GM12878 (cell line): ENCODE measurements at regions not wholly inside any gene's neighbourhood (a gene's known extent, or its start where the extent isn't known, plus 50 kb on each side); places are given as distances from the start of the nearest gene placed in this dataset.

Experiments used
- ATAC-seq: fragments of 200-7000 bp; cut with Tn5 transposase; 3 replicates; pipeline ENCODE4 v1.9.1; 2020; ENCODE audit warnings: mild to moderate bottlenecking, moderate library complexity
- BruUV-seq: library from RNA; stranded (reverse); fragments of 400-500 nt; replicated peaks from 2 replicates; lab custom pipeline; 2021; lab: Mats Ljungman, UMichigan
- CTCF ChIA-PET: fragments of 300-600 bp; sonication (Branson Sonifier 250); formaldehyde crosslinking; extraction: SDS; loops from one replicate; lab custom pipeline; 2021; ENCODE audit warnings: inconsistent platforms; lab: Yijun Ruan, JAX
- POLR2A ChIA-PET: fragments of 350-600 bp; formaldehyde crosslinking; extraction: SDS; loops from one replicate; lab custom pipeline; 2021; ENCODE audit warnings: inconsistent platforms; lab: Charles Lee
- RAD21 ChIA-PET: fragments of 300-600 bp; sonication (Branson Sonifier 250); formaldehyde crosslinking; loops from one replicate; lab custom pipeline; 2023; ENCODE audit warnings: antibody characterized with exemption; ENCODE audit not compliant: unreplicated experiment; lab: Charles Lee
- SMC1A ChIA-PET: fragments of 300-600 bp; sonication (Branson Sonifier 250); formaldehyde crosslinking; loops from one replicate; lab custom pipeline; 2023; ENCODE audit not compliant: unreplicated experiment, uncharacterized antibody; lab: Charles Lee
- DNase-seq: peaks from one replicate; pipeline ENCODE4 v3.0.0-alpha.2; 2011; ENCODE audit warnings: low read depth, low spot score
- FAIRE-seq: peaks from 3 replicates; lab custom pipeline; 2011; peaks lifted over from hg19 to GRCh38; lab: Jason Lieb, UNC
- H2AFZ ChIP-seq: 2 replicates; pipeline ENCODE4 v1.6.0; 2011; ENCODE audit warnings: low read depth, low read length, control low read depth; ENCODE audit not compliant: control insufficient read depth
- H3K27ac ChIP-seq: 2 replicates; pipeline ENCODE4 v1.5.1; 2011; ENCODE audit warnings: control low read depth; ENCODE audit not compliant: control insufficient read depth, insufficient read depth
- H3K27me3 ChIP-seq, 2 experiments: replicated peaks in 1 of 2; 2 replicates each; pipeline versions ENCODE4 v1.6.0 to v1.6.1; 2011; ENCODE audit warnings: low read length in 1 of 2; ENCODE audit not compliant: control insufficient read depth in 2 of 2, insufficient read depth in 2 of 2
- H3K36me3 ChIP-seq, 2 experiments: 2 replicates each; pipeline ENCODE4 v1.5.1; 2011; ENCODE audit warnings: low read length in 1 of 2; ENCODE audit not compliant: control insufficient read depth in 2 of 2, insufficient read depth in 2 of 2
- H3K4me1 ChIP-seq: 2 replicates; pipeline ENCODE4 v1.6.1; 2011; ENCODE audit warnings: mild to moderate bottlenecking, low read length, moderate library complexity, mixed read lengths; ENCODE audit not compliant: control insufficient read depth, insufficient read depth
- H3K4me2 ChIP-seq: 2 replicates; pipeline ENCODE4 v1.6.0; 2011; ENCODE audit warnings: control low read depth; ENCODE audit not compliant: control insufficient read depth, insufficient read depth
- H3K4me3 ChIP-seq: fragments of 200-600 bp; sonication (generic); 2 replicates; pipeline ENCODE4 v1.5.1; 2016
- H3K79me2 ChIP-seq: 2 replicates; pipeline ENCODE4 v1.6.0; 2011; ENCODE audit warnings: low read length; ENCODE audit not compliant: control insufficient read depth, insufficient read depth
- H3K9ac ChIP-seq: 2 replicates; pipeline ENCODE4 v1.8.0; 2011; ENCODE audit warnings: low read length, control low read depth, mixed read lengths; ENCODE audit not compliant: control insufficient read depth, insufficient read depth
- H3K9me3 ChIP-seq: replicated peaks from 3 replicates; pipeline ENCODE4 v1.5.1; 2011; ENCODE audit warnings: mild to moderate bottlenecking, low read length; ENCODE audit not compliant: control insufficient read depth, insufficient read depth
- H4K20me1 ChIP-seq: 2 replicates; pipeline ENCODE4 v1.6.0; 2011; ENCODE audit not compliant: control insufficient read depth, insufficient read depth
- CHD2 ChIP-seq: IDR thresholded peaks from 2 replicates; pipeline ENCODE4 v1.6.1; 2011; ENCODE audit warnings: low read depth, low read length, improper control_type of control experiment, borderline replicate concordance
- CHD4 ChIP-seq: fragments of 200-600 bp; sonication (generic); IDR thresholded peaks from 2 replicates; pipeline ENCODE4 v1.6.1; 2016; ENCODE audit warnings: mild to moderate bottlenecking
- HCFC1 ChIP-seq: fragments of 150-350 bp; IDR thresholded peaks from 2 replicates; pipeline ENCODE4 v1.6.1; 2014; ENCODE audit warnings: low read length
- IRF4 ChIP-seq: IDR thresholded peaks from 2 replicates; pipeline ENCODE4 v1.6.1; 2011; ENCODE audit warnings: low read depth, low read length
- KDM1A ChIP-seq: fragments of 200-600 bp; sonication (generic); IDR thresholded peaks from 2 replicates; pipeline ENCODE4 v1.6.1; 2016; ENCODE audit warnings: borderline replicate concordance
- NFXL1 ChIP-seq: fragments of 450-650 bp; IDR thresholded peaks from 2 replicates; pipeline ENCODE4 v1.6.1; 2017; ENCODE audit warnings: antibody characterized with exemption, mild to moderate bottlenecking, borderline replicate concordance
- POLR2AphosphoS5 ChIP-seq: IDR thresholded peaks from 2 replicates; pipeline ENCODE4 v1.6.1; 2011; ENCODE audit warnings: mild to moderate bottlenecking, low read length, inconsistent platforms
- SIX5 ChIP-seq: IDR thresholded peaks from 2 replicates; pipeline ENCODE4 v1.6.1; 2011; ENCODE audit warnings: mild to moderate bottlenecking, low read depth, low read length, moderate library complexity; ENCODE audit not compliant: severe bottlenecking
- SPI1 ChIP-seq: IDR thresholded peaks from 2 replicates; pipeline ENCODE4 v1.6.1; 2011; ENCODE audit warnings: low read depth, mild to moderate bottlenecking, low read length, moderate library complexity, borderline replicate concordance; ENCODE audit not compliant: insufficient read depth
- TCF7 ChIP-seq: IDR thresholded peaks from 2 replicates; pipeline ENCODE4 v1.6.1; 2014; ENCODE audit warnings: antibody characterized with exemption, borderline replicate concordance
- WGBS: methylation state at CpG from one replicate; pipeline ENCODE4 v1.1.6; 2016; ENCODE audit warnings: low lambda C conversion rate; ENCODE audit not compliant: insufficient replicate concordance, insufficient coverage; ENCODE audit errors: missing lambda C conversion rate; 5-methylcytosine and 5-hydroxymethylcytosine counted together
- in situ Hi-C: fragments of 300-500 bp; cut with MboI; formaldehyde crosslinking; loops from 9 replicates; pipeline ENCODE4 v1.14.3; 2018; ENCODE audit warnings: mixed read lengths
- intact Hi-C: fragments of 100-400 bp; cut with micrococcal nuclease; formaldehyde crosslinking; loops from one replicate; pipeline ENCODE4 v1.14.2; 2022; ENCODE audit not compliant: unreplicated experiment
- TF ChIP-seq, protein P1 (sequence below), 3 experiments: IDR thresholded peaks in 2 of 3; conservative IDR thresholded peaks in 1 of 3; 2 replicates each; pipeline ENCODE4 v1.5.1; 2011; ENCODE audit warnings: low read depth in 3 of 3, low read length in 3 of 3, mild to moderate bottlenecking in 3 of 3, control low read depth in 2 of 3, moderate library complexity in 2 of 3, inconsistent platforms in 1 of 3, mixed read lengths in 1 of 3; ENCODE audit not compliant: control insufficient read depth in 2 of 3, insufficient read depth in 1 of 3; ENCODE audit errors: extremely low read depth in 1 of 3
- TF ChIP-seq, protein P2 (sequence below): fragments of 450-650 bp; IDR thresholded peaks from 2 replicates; pipeline ENCODE4 v1.6.1; 2018; ENCODE audit warnings: mild to moderate bottlenecking, low read depth, moderate library complexity; ENCODE audit not compliant: partially characterized antibody
- TF ChIP-seq, protein P3 (sequence below): fragments of 450-650 bp; IDR thresholded peaks from 2 replicates; pipeline ENCODE4 v1.6.1; 2017; ENCODE audit warnings: mild to moderate bottlenecking
- TF ChIP-seq, protein P4 (sequence below): fragments of 450-650 bp; conservative IDR thresholded peaks from 2 replicates; pipeline ENCODE4 v1.6.1; 2017; ENCODE audit warnings: mild to moderate bottlenecking, moderate library complexity

DNA sequence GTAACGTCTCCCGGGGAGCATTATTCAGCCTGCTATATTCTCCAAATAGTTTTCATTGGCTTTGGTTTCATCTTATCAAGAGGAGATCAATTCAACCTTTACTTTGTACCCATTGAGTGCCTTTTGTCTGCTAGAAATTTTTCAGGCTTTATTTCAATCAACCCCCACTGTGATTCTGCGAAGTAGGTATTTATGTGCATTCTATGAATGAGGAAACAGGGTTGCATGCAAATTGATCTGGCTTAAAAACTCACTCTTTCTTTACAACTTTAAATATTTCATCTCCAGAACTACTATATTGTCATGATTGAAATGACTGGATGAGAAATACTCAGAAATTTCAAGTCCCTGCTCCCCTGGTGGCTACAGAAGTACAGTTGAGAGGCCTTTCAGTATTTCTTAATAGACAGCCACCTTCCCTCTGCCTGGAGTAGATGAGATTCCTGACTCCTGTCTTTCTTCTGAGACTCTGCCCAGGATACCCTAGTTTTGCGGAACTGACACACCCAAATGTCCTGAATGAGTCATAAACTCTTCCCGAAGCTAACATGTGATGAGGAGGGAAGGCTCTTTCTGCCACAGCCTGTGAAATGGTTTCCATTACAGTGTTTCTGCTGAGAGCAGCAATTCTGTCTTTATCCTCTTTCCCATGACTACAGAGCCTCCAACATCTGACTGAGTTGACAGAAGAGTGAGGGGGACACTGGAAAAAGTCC is 52.6 kb upstream of the TNC start:
- H3K4me1 ChIP-seq: no peaks in the 10 kb centered on the region
- in situ Hi-C loops (no loop called here), intact Hi-C loops (no loop called here)
- no peak overlapping the region for H3K4me2 ChIP-seq
- POLR2A ChIA-PET: no interaction called here
- TF ChIP-seq KDM1A (no peak), IRF4 (no peak), POLR2AphosphoS5 (no peak), CHD4 (no peak), TCF7 (no peak), SIX5 (no peak), SPI1 (no peak), NFXL1 (no peak), HCFC1 (no peak), CHD2 (no peak)
- TF ChIP-seq, protein P1, sequence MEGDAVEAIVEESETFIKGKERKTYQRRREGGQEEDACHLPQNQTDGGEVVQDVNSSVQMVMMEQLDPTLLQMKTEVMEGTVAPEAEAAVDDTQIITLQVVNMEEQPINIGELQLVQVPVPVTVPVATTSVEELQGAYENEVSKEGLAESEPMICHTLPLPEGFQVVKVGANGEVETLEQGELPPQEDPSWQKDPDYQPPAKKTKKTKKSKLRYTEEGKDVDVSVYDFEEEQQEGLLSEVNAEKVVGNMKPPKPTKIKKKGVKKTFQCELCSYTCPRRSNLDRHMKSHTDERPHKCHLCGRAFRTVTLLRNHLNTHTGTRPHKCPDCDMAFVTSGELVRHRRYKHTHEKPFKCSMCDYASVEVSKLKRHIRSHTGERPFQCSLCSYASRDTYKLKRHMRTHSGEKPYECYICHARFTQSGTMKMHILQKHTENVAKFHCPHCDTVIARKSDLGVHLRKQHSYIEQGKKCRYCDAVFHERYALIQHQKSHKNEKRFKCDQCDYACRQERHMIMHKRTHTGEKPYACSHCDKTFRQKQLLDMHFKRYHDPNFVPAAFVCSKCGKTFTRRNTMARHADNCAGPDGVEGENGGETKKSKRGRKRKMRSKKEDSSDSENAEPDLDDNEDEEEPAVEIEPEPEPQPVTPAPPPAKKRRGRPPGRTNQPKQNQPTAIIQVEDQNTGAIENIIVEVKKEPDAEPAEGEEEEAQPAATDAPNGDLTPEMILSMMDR (IDR thresholded peaks at IDR 0.05 in 2 of 3, conservative IDR thresholded peaks at IDR 0.05 in 1 of 3; ENCODE audit: control insufficient read depth in 2 of 3, extremely low read depth in 1 of 3, insufficient read depth in 1 of 3, low read depth in 3 of 3, low read length in 3 of 3): no peak
- TF ChIP-seq, protein P2, sequence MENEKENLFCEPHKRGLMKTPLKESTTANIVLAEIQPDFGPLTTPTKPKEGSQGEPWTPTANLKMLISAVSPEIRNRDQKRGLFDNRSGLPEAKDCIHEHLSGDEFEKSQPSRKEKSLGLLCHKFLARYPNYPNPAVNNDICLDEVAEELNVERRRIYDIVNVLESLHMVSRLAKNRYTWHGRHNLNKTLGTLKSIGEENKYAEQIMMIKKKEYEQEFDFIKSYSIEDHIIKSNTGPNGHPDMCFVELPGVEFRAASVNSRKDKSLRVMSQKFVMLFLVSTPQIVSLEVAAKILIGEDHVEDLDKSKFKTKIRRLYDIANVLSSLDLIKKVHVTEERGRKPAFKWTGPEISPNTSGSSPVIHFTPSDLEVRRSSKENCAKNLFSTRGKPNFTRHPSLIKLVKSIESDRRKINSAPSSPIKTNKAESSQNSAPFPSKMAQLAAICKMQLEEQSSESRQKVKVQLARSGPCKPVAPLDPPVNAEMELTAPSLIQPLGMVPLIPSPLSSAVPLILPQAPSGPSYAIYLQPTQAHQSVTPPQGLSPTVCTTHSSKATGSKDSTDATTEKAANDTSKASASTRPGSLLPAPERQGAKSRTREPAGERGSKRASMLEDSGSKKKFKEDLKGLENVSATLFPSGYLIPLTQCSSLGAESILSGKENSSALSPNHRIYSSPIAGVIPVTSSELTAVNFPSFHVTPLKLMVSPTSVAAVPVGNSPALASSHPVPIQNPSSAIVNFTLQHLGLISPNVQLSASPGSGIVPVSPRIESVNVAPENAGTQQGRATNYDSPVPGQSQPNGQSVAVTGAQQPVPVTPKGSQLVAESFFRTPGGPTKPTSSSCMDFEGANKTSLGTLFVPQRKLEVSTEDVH: no peak
- TF ChIP-seq, protein P3, sequence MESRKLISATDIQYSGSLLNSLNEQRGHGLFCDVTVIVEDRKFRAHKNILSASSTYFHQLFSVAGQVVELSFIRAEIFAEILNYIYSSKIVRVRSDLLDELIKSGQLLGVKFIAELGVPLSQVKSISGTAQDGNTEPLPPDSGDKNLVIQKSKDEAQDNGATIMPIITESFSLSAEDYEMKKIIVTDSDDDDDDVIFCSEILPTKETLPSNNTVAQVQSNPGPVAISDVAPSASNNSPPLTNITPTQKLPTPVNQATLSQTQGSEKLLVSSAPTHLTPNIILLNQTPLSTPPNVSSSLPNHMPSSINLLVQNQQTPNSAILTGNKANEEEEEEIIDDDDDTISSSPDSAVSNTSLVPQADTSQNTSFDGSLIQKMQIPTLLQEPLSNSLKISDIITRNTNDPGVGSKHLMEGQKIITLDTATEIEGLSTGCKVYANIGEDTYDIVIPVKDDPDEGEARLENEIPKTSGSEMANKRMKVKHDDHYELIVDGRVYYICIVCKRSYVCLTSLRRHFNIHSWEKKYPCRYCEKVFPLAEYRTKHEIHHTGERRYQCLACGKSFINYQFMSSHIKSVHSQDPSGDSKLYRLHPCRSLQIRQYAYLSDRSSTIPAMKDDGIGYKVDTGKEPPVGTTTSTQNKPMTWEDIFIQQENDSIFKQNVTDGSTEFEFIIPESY: no peak
- TF ChIP-seq, protein P4, sequence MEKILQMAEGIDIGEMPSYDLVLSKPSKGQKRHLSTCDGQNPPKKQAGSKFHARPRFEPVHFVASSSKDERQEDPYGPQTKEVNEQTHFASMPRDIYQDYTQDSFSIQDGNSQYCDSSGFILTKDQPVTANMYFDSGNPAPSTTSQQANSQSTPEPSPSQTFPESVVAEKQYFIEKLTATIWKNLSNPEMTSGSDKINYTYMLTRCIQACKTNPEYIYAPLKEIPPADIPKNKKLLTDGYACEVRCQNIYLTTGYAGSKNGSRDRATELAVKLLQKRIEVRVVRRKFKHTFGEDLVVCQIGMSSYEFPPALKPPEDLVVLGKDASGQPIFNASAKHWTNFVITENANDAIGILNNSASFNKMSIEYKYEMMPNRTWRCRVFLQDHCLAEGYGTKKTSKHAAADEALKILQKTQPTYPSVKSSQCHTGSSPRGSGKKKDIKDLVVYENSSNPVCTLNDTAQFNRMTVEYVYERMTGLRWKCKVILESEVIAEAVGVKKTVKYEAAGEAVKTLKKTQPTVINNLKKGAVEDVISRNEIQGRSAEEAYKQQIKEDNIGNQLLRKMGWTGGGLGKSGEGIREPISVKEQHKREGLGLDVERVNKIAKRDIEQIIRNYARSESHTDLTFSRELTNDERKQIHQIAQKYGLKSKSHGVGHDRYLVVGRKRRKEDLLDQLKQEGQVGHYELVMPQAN: no peak
- no peak overlapping the region for H3K4me3 ChIP-seq
- DNase-seq (no peak), ATAC-seq (no peak), FAIRE-seq (no peak)
- no peaks in the 10 kb centered on the region for H4K20me1 ChIP-seq
- WGBS: 33% methylated on average over 5 of the region's 5 CpGs
- H3K27me3 ChIP-seq: no peaks in the 10 kb centered on the region
- H3K36me3 ChIP-seq: no peaks in the 10 kb centered on the region
- no peak overlapping the region for H3K9ac ChIP-seq
- CTCF ChIA-PET: no interaction called here
- H3K9me3 ChIP-seq: no peaks in the 10 kb centered on the region
- RAD21 ChIA-PET: no interaction called here
- no peak overlapping the region for H3K27ac ChIP-seq
- H2AFZ ChIP-seq: no peak overlapping the region
- no TSS peak for BruUV-seq
- SMC1A ChIA-PET: no interaction called here
- H3K79me2 ChIP-seq: no peaks in the 10 kb centered on the region
